ENCODE measurements at regions not wholly inside any gene's neighbourhood (a gene's known extent, or its start where the extent isn't known, plus 50 kb on each side); places are given as distances from the start of the nearest gene placed in this dataset.

DNA sequence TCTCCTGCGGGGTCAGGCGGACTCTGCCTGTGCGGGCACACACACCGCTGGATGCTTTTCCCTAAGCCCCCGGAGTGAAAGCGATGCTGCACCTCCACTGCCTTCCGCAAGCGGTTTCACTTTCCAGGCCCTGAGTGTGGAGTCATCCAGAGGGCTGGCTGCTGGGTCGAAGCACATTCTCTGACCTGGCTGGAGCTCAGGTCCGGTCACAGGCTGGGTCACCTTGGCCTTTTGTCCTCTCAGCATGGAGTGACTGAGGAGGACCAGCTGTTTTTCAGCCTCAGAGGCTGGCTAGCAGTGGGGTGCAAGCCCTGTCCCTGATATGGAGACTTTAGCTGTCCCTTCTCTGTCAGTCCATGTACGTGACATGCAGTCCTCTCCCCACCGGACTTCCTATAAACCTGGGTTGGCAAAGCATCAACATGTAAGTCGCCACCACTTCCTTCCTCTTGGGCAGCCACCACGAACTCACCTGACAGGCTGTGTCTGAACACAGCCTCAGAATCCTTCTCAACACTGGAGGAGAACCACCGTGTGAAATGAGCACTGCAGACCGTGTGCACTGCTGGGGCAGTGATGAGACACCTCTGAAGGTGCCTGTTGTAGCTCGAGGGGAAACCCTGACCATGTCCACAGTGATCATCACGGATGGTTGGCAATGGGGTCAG, 51.3 kb downstream of the GADD45G start:
- no peak for DNase-seq (ENCODE audit: low spot score)

DNA sequence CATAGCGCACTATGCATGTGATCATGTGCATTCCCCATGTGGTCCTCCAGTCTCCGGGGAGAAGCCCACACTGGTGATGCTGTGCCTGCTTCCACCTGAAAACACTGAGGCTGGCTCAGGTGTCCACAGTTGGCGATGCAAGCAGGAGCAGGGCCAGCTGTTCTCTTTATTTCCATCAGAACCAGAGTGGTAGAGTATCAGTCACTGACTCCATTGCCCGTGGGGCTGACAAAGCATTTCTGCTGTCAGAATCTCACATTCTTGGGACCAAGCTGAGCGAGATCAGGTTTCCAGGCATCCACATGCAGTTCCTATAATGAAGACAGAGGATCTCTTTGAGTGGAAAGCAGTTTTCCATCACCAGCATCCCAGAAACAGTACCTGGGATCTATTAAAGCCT, 52.5 kb downstream of the GADD45G start:
- DNase-seq (ENCODE audit: low spot score), result no peak

GRCh38 chr9:89657765-89658164, 53.0 kb downstream of the GADD45G start:
- no peak for DNase-seq (ENCODE audit: low spot score)

- no peak for DNase-seq (ENCODE audit: low spot score)
Observed at GRCh38 chr9:89658401-89658800, 53.6 kb downstream of the GADD45G start.

DNA sequence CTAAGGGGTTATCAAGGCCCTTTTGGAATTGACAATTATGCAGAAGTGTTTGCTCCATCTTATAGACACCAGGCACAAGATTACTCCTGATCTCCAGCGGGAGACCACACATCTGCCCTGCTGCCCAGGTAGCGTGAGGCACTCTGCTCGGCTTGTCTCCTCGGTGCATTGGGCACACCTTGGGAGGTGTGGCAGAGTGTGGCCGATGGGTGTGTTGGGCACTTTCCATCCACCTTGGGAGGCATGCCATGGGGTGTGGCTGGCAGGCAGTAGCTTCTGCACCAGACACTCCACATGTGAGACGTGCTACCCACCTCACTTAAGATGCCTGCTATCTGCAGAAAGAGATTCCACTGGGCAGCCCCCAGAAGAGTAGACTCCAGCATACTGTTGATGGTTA, 54.1 kb downstream of the GADD45G start:
- DNase-seq (ENCODE audit: low spot score), result no peak

GRCh38 chr9:89659473-89659872, 54.7 kb downstream of the GADD45G start:
- DNase-seq (ENCODE audit: low spot score), result no peak

GRCh38 chr9:89659891-89660685, 55.3 kb downstream of the GADD45G start:
- DNase-seq (ENCODE audit: low spot score), result no peak

DNA sequence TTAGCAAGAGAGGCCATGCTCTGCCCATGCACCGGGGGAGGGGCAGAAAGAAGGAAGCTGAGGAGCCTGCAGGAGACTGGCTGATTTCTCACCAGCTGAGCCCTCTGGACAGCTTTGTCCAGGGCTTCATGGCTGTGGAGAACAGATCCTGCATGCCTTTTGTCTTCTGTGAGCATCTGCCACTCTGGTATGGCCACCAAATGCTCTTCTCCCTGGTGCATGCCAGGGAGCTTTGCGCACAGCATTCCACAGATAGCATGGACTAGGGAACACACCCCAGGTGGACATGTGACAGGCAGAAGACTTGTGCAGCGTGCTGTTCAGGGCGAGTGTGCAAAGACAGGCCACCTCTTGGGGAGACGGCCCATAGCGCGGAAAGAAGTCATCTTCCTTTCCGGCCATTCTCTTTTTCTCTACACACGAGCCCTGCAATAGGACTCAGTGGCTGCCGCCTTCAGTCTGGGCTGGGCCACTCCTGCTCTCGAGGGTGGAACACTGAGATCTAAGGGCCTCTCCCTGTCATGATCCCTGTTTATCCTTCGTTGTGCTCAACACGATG, 56.7 kb downstream of the GADD45G start:
- no peak for DNase-seq (ENCODE audit: low spot score)

DNA sequence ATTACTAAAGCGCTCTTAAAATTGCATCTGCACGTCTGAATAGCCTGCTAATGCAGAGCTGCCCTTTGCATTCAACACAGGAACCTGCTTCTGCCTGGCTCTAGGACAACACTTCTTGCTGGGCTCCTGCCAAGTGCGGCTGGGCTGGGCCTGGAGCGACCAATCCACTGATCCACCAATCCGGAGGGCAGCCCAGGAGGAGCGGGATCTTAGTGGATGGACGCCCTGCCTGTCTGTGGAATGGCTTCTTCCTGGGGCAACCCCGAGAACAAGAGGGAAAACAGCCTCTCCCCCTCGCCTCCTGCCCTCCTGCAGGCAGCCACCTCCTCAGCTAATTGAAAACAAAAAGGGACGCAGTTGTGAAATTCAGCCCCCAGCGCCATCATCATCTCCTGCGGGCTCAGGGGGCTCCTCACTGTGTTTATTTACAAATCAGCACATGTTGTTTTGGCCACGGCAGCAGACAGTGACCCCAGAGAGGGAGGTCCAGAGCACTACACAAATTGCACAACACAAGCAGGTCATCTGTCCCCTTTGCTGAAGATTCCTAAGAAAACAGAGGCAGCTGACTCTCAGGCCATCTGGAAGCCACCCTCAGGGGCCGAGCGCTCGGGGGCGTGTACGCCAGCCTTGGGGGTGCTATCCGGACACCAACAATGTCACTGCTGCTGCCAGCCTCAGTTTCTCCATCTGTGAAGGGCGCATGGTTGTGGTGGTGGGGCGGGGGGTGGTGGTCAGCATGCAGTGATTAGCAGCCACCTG, 57.3 kb downstream of the GADD45G start:
- peak; percentile 64 for DNase-seq (ENCODE audit: low spot score)

DNA sequence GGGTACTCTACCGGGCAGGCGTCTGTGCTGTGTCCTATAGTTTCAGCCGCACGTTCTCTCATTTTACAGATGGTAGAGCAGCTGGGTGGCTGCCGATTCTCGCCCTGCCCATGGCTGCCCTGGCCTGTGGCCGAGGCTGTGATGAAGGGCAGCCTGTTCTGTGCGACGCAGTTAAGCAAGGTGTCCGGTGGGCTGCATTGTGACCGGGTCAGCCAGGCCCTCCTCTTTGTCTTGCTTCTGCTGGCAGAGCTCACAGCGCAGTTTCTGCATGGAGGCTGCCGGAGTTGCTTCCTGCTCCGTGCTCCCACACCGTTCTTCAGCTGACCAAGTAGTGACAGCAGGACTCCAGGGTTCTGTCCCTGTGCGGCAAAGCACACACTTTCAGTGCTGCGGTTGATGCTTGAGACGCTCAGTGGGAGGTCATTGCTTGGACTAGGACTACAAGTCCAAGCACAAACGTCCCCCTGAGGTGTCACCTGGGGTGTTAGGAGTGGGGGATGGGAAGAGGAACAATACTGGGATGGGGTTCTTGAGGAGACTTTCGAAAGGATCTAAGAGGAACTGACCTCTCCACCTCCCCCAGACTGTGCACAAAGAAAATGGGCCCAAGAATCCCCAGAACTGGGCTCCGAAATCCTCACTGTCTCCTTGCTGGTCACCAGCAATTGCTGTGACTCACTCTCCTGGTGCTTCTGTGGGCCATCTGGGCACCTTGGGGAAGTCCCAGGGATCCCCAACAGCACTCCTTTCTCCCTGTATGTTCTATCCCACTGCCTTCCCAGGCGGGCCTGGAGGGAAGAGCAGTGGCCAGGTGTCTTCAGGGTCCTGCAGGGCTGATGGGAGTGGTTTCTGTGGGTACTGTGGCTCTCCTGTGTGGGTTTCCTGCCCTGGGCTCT, 58.2 kb downstream of the GADD45G start:
- DNase-seq (ENCODE audit: low spot score), result no peak

- DNase-seq (ENCODE audit: low spot score), result no peak
Observed at GRCh38 chr9:89663614-89663970, 58.8 kb downstream of the GADD45G start.

- DNase-seq (ENCODE audit: low spot score), result no peak
Observed at GRCh38 chr9:89664010-89664409, 59.2 kb downstream of the GADD45G start.

- no peak for DNase-seq (ENCODE audit: low spot score)
Observed at GRCh38 chr9:89664896-89665329, 60.1 kb downstream of the GADD45G start.

DNA sequence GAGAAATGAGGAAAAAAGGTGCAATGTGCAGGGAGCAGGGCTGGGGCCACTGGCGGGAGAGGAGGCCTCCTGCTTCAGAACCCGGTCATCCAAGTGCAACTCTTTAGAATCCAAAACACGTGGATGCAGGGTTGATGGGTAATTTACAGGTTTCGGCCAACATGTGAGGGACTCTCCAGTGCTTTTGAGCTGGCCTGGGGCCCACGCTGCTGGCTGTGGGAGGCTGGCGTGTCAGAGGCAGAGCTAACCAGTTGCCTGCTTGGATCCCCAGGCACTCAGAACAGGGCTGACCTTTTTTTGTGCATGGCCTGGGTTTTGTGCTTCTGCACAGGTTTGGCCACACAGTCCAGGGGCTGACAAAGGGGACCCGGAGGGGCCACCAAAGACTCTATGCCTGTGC, 61.6 kb downstream of the GADD45G start:
- no peak for DNase-seq (ENCODE audit: low spot score)

DNA sequence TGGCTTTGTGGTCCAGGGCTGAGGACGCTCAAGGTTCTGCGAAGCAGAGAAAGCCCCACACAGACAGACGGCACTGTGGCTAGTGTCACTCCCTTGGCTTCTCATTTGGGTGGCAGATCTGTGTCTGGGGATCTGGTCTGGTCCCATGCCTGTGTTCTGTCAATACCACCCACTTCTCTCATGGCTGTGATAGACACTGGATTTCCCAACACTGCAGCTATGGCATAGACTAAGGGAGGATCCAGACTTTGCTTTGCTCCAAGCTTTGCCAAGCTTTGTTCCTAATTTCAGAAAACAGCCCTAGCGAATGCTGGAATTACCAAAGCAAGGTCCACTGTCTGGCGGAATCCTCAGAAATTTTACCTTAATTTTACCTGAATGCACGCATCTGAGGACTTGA, 62.1 kb downstream of the GADD45G start:
- DNase-seq (ENCODE audit: low spot score), result no peak

- no peak for DNase-seq (ENCODE audit: low spot score)
Observed at GRCh38 chr9:89667726-89668125, 62.9 kb downstream of the GADD45G start.

GRCh38 chr9:89668216-89668865, 63.5 kb downstream of the GADD45G start:
- no peak for DNase-seq (ENCODE audit: low spot score)

- DNase-seq (ENCODE audit: low spot score), result no peak
Observed at GRCh38 chr9:89668866-89669246, 64.0 kb downstream of the GADD45G start.

- DNase-seq (ENCODE audit: low spot score), result no peak
Observed at GRCh38 chr9:89669361-89669842, 64.6 kb downstream of the GADD45G start.

DNA sequence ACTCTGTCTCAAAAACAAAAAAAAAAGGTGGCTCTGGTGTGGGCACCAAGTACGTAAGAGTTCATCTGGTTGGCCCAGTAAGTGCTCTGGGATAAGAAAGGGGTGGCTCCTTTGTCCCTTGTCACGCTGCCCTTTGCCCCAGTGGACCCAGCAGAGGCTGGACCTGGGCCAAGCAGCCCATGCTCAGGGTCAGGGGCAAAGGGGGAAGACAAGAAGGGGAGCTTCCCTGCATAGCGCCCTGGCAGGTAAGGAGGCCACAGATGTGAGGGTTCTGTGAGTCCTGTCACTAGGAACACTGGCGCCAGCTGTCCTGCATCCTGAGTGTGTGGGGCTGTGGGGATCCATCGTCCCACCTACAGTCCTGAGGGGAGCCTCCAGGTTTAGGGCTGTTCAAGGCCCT, 65.3 kb downstream of the GADD45G start:
- no peak for DNase-seq (ENCODE audit: low spot score)

Measured in LoVo (cell line).